Right cardiac atrium (tissue), 5 donors: ENCODE measurements at regions not wholly inside any gene's neighbourhood (a gene's known extent, or its start where the extent isn't known, plus 50 kb on each side); places are given as distances from the start of the nearest gene placed in this dataset.
"Not testable (repeated sequence)": the region's sequence is repeated elsewhere in the genome, so short reads cannot be mapped to it uniquely, and the experiment has no call there.

Experiments used
- ATAC-seq, 2 donors: fragments of 200-7000 bp; cut with Tn5 transposase; one replicate each; pipeline versions ENCODE4 v1.8.0 to v1.9.1; 2020; ENCODE audit warnings: moderate library complexity in 2 of 2, mild to moderate bottlenecking in 1 of 2
- DNase-seq, 3 donors: peaks; one replicate each; pipeline ENCODE4 v3.0.0-alpha.2; 2020
- H3K27ac ChIP-seq: one replicate; pipeline ENCODE4 v1.5.1; 2013; ENCODE audit warnings: mild to moderate bottlenecking, low read length, control low read depth, moderate library complexity
- H3K27me3 ChIP-seq: one replicate; pipeline ENCODE4 v1.6.1; 2013; ENCODE audit not compliant: control insufficient read depth, insufficient read depth
- H3K4me1 ChIP-seq: one replicate; pipeline ENCODE4 v1.6.1; 2013; ENCODE audit warnings: low read length; ENCODE audit not compliant: control insufficient read depth, insufficient read depth
- H3K4me3 ChIP-seq: one replicate; pipeline ENCODE4 v1.5.1; 2013; ENCODE audit warnings: low read length, control low read depth
- H3K9me3 ChIP-seq: one replicate; pipeline ENCODE4 v1.6.1; 2013; ENCODE audit warnings: low read length; ENCODE audit not compliant: control insufficient read depth
- WGBS: extraction: QIAGEN DNeasy Blood & Tissue Kit; methylation state at CpG from one replicate; pipeline ENCODE4 v1.1.7; 2013; 5-methylcytosine and 5-hydroxymethylcytosine counted together
- intact Hi-C, 4 donors: fragments of 100-400 bp; cut with DNase I; formaldehyde crosslinking; loops; one replicate each; pipeline versions ENCODE4 v1.11.0 to v1.14.0; 2022 to 2023
- donor health status: healthy with polysubstance abuse.
- donor health status: DM: no; HTN: yes; CAD: no.
- donor health status: DM: no; HTN: no; CAD: no.
- donor health status: DM: no; HTN: yes; CAD: no; lungs with severe emphysema.
- donor health status: DM: yes; HTN: yes; CAD: no.

- ATAC-seq, result no peak
- Histone ChIP-seq H3K4me3 (no peak overlapping the region), H3K27ac (no peak overlapping the region), H3K27me3 (peaks cover 2% of the 10 kb centered on the region), H3K9me3 (no peaks in the 10 kb centered on the region), H3K4me1 (no peaks in the 10 kb centered on the region)
- intact Hi-C loops, result no loop called here
- no peak for DNase-seq
- WGBS, result 52% methylated on average over 4 of the region's 4 CpGs
Measured at GRCh38 chr18:47709556-47709955, 220.9 kb downstream of the SMAD2 start.

- DNase-seq (no peak), ATAC-seq (no peak)
- no peaks in the 10 kb centered on the region for H3K4me1 ChIP-seq
- no peaks in the 10 kb centered on the region for H3K9me3 ChIP-seq
- no peak overlapping the region for H3K4me3 ChIP-seq
- H3K27me3 ChIP-seq, result peaks cover 2% of the 10 kb centered on the region
- 58% methylated on average over 3 of the region's 3 CpGs for WGBS
- no peak overlapping the region for H3K27ac ChIP-seq
- intact Hi-C loops, result no loop called here
Measured at GRCh38 chr18:47708206-47708605, 222.3 kb downstream of the SMAD2 start.

- ATAC-seq (no peak), DNase-seq (no peak)
- WGBS, result 85% methylated on average over 6 of the region's 6 CpGs
- Histone ChIP-seq H3K27me3 (no peaks in the 10 kb centered on the region), H3K4me3 (no peak overlapping the region), H3K27ac (no peak overlapping the region), H3K4me1 (no peaks in the 10 kb centered on the region), H3K9me3 (no peaks in the 10 kb centered on the region)
- intact Hi-C loops, result no loop called here
Measured at GRCh38 chr18:47701134-47701533, 229.3 kb downstream of the SMAD2 start.

GRCh38 chr18:47696870-47697269, 233.6 kb downstream of the SMAD2 start:
- H3K27ac ChIP-seq, result no peak overlapping the region
- DNase-seq, result no peak
- no peak overlapping the region for H3K4me3 ChIP-seq
- H3K27me3 ChIP-seq, result no peaks in the 10 kb centered on the region
- H3K4me1 ChIP-seq, result no peaks in the 10 kb centered on the region
- no peaks in the 10 kb centered on the region for H3K9me3 ChIP-seq
- peak in 1 of 2 donors; percentile 22 for ATAC-seq
- 77% methylated on average over 9 of the region's 9 CpGs for WGBS
- intact Hi-C loops, result no loop called here

GRCh38 chr18:47691611-47692010, 238.8 kb downstream of the SMAD2 start:
- intact Hi-C loops, result no loop called here
- 76% methylated on average over 4 of the region's 4 CpGs for WGBS
- Histone ChIP-seq H3K4me3 (no peak overlapping the region), H3K27ac (no peak overlapping the region), H3K9me3 (no peaks in the 10 kb centered on the region), H3K27me3 (no peaks in the 10 kb centered on the region), H3K4me1 (no peaks in the 10 kb centered on the region)
- ATAC-seq (no peak), DNase-seq (no peak)

- H3K4me1 ChIP-seq, H3K4me3 ChIP-seq, H3K27ac ChIP-seq, H3K27me3 ChIP-seq, H3K9me3 ChIP-seq, DNase-seq, ATAC-seq, intact Hi-C loops: not testable (repeated sequence)
- 82% methylated on average over 3 of the region's 3 CpGs for WGBS
Measured at GRCh38 chr18:47690778-47691177, 239.7 kb downstream of the SMAD2 start.

- intact Hi-C loops, result no loop called here
- Histone ChIP-seq H3K4me1 (no peaks in the 10 kb centered on the region), H3K27me3 (no peaks in the 10 kb centered on the region), H3K4me3 (no peak overlapping the region), H3K9me3 (no peaks in the 10 kb centered on the region), H3K27ac (no peak overlapping the region)
- 45% methylated on average over 3 of the region's 3 CpGs for WGBS
- no peak for ATAC-seq
- DNase-seq, result no peak
Measured at GRCh38 chr18:47689371-47689770, 241.1 kb downstream of the SMAD2 start.

GRCh38 chr18:47686806-47687205, 243.7 kb downstream of the SMAD2 start:
- ATAC-seq, result no peak
- Histone ChIP-seq H3K27ac (no peak overlapping the region), H3K4me1 (no peaks in the 10 kb centered on the region), H3K9me3 (no peaks in the 10 kb centered on the region), H3K4me3 (no peak overlapping the region), H3K27me3 (no peaks in the 10 kb centered on the region)
- WGBS, result 75% methylated on average over 2 of the region's 2 CpGs
- DNase-seq, result no peak
- intact Hi-C loops, result no loop called here

- H3K4me1 ChIP-seq, result no peaks in the 10 kb centered on the region
- no peak for ATAC-seq
Measured at GRCh38 chr18:47683774-47684173, 246.7 kb downstream of the SMAD2 start.

GRCh38 chr18:47682876-47683275, 247.6 kb downstream of the SMAD2 start:
- Histone ChIP-seq H3K4me1 (no peaks in the 10 kb centered on the region), H3K27ac (no peak overlapping the region), H3K9me3 (no peaks in the 10 kb centered on the region), H3K27me3 (no peaks in the 10 kb centered on the region), H3K4me3 (no peak overlapping the region)
- no peak for ATAC-seq
- WGBS, result 46% methylated on average over 3 of the region's 3 CpGs
- DNase-seq, result no peak
- intact Hi-C loops, result no loop called here

More at GRCh38 chr18:47683774-47684173, 246.7 kb downstream of the SMAD2 start:
- DNase-seq, result no peak
- no peak overlapping the region for H3K27ac ChIP-seq
- H3K9me3 ChIP-seq, result no peaks in the 10 kb centered on the region
- intact Hi-C loops, result no loop called here
- H3K27me3 ChIP-seq, result no peaks in the 10 kb centered on the region
- H3K4me3 ChIP-seq, result no peak overlapping the region

- intact Hi-C loops, result no loop called here
- Histone ChIP-seq H3K27ac (no peak overlapping the region), H3K27me3 (no peaks in the 10 kb centered on the region), H3K4me1 (no peaks in the 10 kb centered on the region), H3K4me3 (no peak overlapping the region), H3K9me3 (no peaks in the 10 kb centered on the region)
- DNase-seq (no peak), ATAC-seq (no peak)
- 91% methylated on average over 1 of the region's 1 CpG for WGBS
Measured at GRCh38 chr18:47680488-47680887, 250.0 kb downstream of the SMAD2 start.

GRCh38 chr18:47679864-47680263, 250.6 kb downstream of the SMAD2 start:
- 82% methylated on average over 2 of the region's 2 CpGs for WGBS

More at GRCh38 chr18:47679864-47680263, 250.6 kb downstream of the SMAD2 start:
- DNase-seq (no peak), ATAC-seq (no peak)
- intact Hi-C loops, result no loop called here
- Histone ChIP-seq H3K27ac (no peak overlapping the region), H3K4me3 (no peak overlapping the region), H3K9me3 (no peaks in the 10 kb centered on the region), H3K27me3 (no peaks in the 10 kb centered on the region), H3K4me1 (no peaks in the 10 kb centered on the region)
